Choroid plexus epithelial cell (primary cell): ENCODE measurements at regions not wholly inside any gene's neighbourhood (a gene's known extent, or its start where the extent isn't known, plus 50 kb on each side); places are given as distances from the start of the nearest gene placed in this dataset.

Experiments
- DNase-seq: peaks from one replicate; pipeline ENCODE4 v3.0.0-alpha.2; 2010; ENCODE audit warnings: low read depth
- H3K4me3 ChIP-seq: 2 replicates; pipeline ENCODE4 v1.5.1; 2011; ENCODE audit warnings: low read depth, mild to moderate bottlenecking, control low read depth, low read length, moderate library complexity
- TF ChIP-seq, protein P1 (sequence below): conservative IDR thresholded peaks from 2 replicates; pipeline ENCODE4 v1.5.1; 2011; ENCODE audit warnings: low read depth, mild to moderate bottlenecking, control low read depth, inconsistent platforms, low read length, moderate library complexity

DNA sequence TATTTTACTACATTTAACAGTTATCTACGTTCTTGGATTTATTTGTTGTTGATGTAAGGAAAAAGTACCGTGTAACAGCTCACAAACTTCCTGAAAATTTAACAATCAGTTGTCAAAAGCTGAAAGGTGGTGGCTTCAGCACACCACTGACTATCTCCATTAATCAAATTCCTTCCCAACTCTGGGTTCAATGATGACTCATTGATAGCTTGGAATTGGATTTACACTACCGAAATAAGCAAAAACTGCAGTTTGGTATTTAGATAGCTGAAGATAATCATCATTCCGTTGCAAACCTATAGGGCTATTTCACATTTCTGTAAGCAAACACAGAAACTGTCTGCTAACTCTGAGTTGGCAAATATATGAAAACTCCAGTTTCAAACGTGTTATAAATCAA lies 322.3 kb upstream of the TFPI start:
- DNase-seq: no peak
- TF ChIP-seq, protein P1, sequence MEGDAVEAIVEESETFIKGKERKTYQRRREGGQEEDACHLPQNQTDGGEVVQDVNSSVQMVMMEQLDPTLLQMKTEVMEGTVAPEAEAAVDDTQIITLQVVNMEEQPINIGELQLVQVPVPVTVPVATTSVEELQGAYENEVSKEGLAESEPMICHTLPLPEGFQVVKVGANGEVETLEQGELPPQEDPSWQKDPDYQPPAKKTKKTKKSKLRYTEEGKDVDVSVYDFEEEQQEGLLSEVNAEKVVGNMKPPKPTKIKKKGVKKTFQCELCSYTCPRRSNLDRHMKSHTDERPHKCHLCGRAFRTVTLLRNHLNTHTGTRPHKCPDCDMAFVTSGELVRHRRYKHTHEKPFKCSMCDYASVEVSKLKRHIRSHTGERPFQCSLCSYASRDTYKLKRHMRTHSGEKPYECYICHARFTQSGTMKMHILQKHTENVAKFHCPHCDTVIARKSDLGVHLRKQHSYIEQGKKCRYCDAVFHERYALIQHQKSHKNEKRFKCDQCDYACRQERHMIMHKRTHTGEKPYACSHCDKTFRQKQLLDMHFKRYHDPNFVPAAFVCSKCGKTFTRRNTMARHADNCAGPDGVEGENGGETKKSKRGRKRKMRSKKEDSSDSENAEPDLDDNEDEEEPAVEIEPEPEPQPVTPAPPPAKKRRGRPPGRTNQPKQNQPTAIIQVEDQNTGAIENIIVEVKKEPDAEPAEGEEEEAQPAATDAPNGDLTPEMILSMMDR: no peak
- H3K4me3 ChIP-seq: no peak overlapping the region

DNA sequence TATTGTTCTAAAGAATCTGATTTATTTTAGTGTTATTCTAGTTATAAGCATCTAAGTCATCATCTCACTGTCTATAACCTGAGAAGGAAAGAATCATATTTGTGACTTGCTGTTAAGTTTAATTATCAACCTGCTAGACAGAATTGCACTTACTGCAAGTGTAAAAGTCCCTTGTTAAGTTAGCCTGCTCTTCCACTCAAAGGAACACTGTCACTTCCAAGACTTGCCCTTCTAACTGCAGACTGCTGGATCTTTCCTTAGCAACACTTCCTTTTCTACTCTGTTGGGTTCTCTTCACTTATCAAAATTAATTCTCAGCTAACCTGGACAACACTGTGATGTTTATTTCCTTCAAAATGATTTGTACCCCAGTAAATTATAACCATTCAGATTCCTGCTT lies 323.2 kb upstream of the TFPI start:
- H3K4me3 ChIP-seq: no peak overlapping the region
- DNase-seq: no peak
- TF ChIP-seq, protein P1: no peak

DNA sequence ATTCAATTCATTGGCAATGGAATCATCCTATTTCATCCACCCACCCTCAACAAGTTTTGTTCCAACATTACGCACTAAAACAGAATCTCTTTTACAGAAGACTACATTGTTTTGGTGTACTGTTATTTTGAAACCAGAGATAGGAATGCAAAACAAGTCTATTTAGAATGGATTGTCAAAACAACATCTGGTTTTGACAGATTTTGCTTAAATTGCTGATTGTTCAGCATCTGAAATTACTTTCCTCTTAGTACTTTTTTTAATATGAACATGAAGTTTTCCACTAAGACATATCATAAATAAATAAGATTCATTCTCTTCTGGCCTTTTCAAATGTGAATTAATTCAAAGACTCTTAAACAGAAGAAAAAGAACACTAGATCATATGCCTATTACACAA lies 323.9 kb upstream of the TFPI start:
- TF ChIP-seq, protein P1: no peak
- no peak overlapping the region for H3K4me3 ChIP-seq
- DNase-seq: no peak

DNA sequence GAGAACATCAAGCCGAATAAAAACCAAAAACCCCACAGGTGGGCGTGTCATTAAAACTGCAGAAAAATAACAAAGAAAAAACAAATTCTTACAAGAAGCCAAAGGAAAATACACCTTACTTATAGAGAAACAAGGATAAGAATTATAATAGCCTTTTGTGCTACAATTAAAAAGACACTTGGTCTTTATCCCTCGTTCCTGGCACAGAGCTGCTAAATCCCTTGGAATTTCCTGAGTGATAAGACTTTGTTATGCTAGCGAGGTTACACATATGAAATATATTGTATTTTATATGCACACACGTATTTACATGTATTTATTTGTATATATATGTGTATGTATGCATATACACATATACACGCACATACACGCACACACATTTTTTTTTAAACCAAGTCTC lies 325.3 kb upstream of the TFPI start:
- no peak for DNase-seq

DNA sequence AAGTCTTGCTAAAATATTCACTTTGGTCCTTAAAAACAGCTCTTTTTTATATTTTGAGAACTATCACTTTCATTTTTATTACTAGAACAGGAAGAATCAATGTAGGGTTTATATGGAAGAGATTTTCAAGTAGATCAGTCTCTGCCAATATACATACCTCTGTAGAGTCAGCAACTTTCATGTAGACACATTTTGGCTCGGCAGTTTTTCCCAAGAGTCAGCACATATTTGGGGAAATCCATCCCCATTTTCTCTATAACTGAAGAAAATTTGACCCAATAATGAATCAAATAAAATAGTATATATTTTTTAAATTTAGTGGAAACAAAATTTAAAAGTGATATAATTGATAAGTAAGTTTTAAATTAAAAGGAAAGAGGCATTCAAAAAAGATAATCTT lies 329.8 kb upstream of the TFPI start:
- no peak overlapping the region for H3K4me3 ChIP-seq
- TF ChIP-seq, protein P1: no peak
- no peak for DNase-seq

More for the DNA sequence above, 325.3 kb upstream of the TFPI start:
- H3K4me3 ChIP-seq: no peak overlapping the region
- TF ChIP-seq, protein P1: no peak

DNA sequence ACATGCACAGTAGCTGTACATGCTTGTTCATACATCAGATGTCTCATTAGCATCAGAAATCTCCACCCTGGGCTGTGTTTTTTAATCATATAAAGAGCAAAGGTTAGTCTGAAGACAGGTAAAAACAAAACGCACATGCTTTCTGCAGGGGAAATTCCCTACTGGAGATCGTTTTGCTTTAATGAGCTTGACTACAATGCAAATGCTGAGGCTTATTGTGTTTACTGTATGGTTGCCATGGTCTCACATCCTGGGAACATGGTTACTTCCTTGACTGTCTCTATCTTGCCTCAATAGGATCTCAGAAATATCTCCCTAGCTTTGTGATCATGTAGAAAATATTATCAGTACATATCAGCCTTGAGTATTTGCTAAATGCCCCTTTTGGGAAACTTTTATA lies 336.5 kb upstream of the TFPI start:
- no peak for DNase-seq
- no peak overlapping the region for H3K4me3 ChIP-seq
- TF ChIP-seq, protein P1: no peak

DNA sequence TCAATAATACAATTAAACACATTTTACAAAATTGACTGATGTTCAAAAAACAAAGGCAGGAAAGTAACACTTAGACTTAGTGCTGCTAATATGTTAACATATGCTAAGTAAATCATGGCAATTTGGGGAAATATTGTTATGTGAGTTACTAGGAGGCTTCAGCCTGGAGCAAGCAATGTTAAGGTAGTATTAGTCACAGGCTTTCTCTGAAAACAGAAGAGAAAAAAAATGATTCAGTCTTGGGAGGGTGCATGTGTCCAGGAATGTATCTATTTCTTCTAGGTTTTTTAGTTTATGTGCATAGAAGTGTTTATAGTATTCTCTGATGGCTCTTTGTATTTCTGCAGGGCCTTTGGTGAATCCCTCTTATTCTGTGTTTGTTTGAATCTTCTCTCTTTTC lies 345.8 kb upstream of the TFPI start:
- no peak overlapping the region for H3K4me3 ChIP-seq
- TF ChIP-seq, protein P1: no peak
- DNase-seq: peak; percentile 38
